ENCODE measurements at regions not wholly inside any gene's neighbourhood (a gene's known extent, or its start where the extent isn't known, plus 50 kb on each side); places are given as distances from the start of the nearest gene placed in this dataset.

DNA sequence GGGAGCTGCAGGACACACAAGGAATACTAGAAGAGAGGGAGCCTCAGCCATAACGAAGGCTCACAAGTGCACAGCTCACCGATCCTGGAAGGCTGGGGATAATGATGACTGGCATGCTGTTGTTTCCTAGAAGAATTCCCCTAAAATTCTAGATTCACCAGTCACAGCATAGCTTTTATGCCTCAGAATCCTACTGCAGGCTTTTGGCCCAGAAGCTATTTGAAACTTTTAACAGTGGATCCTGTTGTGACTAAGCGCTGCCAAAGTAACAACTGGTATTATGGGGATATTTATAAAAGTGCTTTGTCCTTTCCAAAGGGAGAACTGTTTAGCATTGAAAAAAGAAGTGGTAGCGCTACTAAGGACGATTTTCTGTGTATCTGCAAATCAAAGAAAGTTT is 214.1 kb upstream of the PELI2 start:
- no peaks in the 10 kb centered on the region for H3K4me1 ChIP-seq (ENCODE audit: insufficient read depth, low read length, poor library complexity, severe bottlenecking)
- H3K27ac ChIP-seq (ENCODE audit: low read depth, low read length, poor library complexity, severe bottlenecking): no peak overlapping the region
- DNase-seq (ENCODE audit: low spot score): no peak
- CTCF ChIA-PET: no interaction called here
- H3K9me3 ChIP-seq (ENCODE audit: low read depth, low read length, poor library complexity, severe bottlenecking): no peaks in the 10 kb centered on the region
- no TSS peak for BruUV-seq (replicated peaks)
- intact Hi-C loops (cut with micrococcal nuclease; ENCODE audit: unreplicated experiment): no loop called here
- TF ChIP-seq, protein P1, sequence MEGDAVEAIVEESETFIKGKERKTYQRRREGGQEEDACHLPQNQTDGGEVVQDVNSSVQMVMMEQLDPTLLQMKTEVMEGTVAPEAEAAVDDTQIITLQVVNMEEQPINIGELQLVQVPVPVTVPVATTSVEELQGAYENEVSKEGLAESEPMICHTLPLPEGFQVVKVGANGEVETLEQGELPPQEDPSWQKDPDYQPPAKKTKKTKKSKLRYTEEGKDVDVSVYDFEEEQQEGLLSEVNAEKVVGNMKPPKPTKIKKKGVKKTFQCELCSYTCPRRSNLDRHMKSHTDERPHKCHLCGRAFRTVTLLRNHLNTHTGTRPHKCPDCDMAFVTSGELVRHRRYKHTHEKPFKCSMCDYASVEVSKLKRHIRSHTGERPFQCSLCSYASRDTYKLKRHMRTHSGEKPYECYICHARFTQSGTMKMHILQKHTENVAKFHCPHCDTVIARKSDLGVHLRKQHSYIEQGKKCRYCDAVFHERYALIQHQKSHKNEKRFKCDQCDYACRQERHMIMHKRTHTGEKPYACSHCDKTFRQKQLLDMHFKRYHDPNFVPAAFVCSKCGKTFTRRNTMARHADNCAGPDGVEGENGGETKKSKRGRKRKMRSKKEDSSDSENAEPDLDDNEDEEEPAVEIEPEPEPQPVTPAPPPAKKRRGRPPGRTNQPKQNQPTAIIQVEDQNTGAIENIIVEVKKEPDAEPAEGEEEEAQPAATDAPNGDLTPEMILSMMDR (conservative IDR thresholded peaks at IDR 0.05; ENCODE audit: low read depth, low read length): no peak
- no peak for TF ChIP-seq EZH2 (IDR thresholded peaks at IDR 0.05; ENCODE audit: borderline replicate concordance, low read depth, low read length, poor library complexity, severe bottlenecking)
- H3K4me3 ChIP-seq (ENCODE audit: low read depth, low read length, poor library complexity, severe bottlenecking): no peak overlapping the region
- no peaks in the 10 kb centered on the region for H3K36me3 ChIP-seq (ENCODE audit: insufficient read depth, low read length, poor library complexity, severe bottlenecking)
- H3K27me3 ChIP-seq (replicated peaks; ENCODE audit: insufficient read depth, low read depth, low read length, poor library complexity): no peaks in the 10 kb centered on the region
- POLR2A ChIA-PET (ENCODE audit: low non-redundant PET): interaction anchor here (0.5 kb wide), 1 partner anchor 974 kb away, joined by 5 read pairs; no protein-coding TSS in a partner anchor

DNA sequence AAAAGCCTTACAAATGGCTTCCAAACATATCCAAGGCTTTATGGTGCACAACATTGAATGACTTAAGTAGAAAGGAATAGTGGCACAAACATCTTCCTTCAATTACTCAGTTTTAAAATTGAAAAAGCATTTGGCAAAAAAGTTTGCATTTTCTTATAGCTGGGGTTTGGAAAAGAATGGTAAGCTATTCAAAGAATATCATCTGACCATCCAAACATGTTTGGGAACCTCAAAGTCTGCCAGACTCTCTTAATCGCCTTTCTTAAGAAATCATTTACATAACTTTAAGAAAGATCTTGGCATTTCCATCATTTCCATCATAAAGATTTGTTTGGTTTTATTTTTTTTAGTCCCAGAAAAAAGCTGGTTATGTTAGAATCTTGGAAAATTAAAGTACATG is 210.1 kb upstream of the PELI2 start:
- Histone ChIP-seq H3K9me3 (ENCODE audit: low read depth, low read length, poor library complexity, severe bottlenecking) (no peaks in the 10 kb centered on the region), H3K27ac (ENCODE audit: low read depth, low read length, poor library complexity, severe bottlenecking) (no peak overlapping the region), H3K27me3 (replicated peaks; ENCODE audit: insufficient read depth, low read depth, low read length, poor library complexity) (no peaks in the 10 kb centered on the region), H3K36me3 (ENCODE audit: insufficient read depth, low read length, poor library complexity, severe bottlenecking) (no peaks in the 10 kb centered on the region), H3K4me3 (ENCODE audit: low read depth, low read length, poor library complexity, severe bottlenecking) (no peak overlapping the region), H3K4me1 (ENCODE audit: insufficient read depth, low read length, poor library complexity, severe bottlenecking) (no peaks in the 10 kb centered on the region)
- no TSS peak for BruUV-seq (replicated peaks)
- no peak for TF ChIP-seq EZH2 (IDR thresholded peaks at IDR 0.05; ENCODE audit: borderline replicate concordance, low read depth, low read length, poor library complexity, severe bottlenecking)
- TF ChIP-seq, protein P1 (conservative IDR thresholded peaks at IDR 0.05; ENCODE audit: low read depth, low read length): no peak
- CTCF ChIA-PET: no interaction called here
- intact Hi-C loops (cut with micrococcal nuclease; ENCODE audit: unreplicated experiment): no loop called here
- DNase-seq (ENCODE audit: low spot score): no peak
- POLR2A ChIA-PET (ENCODE audit: low non-redundant PET): no interaction called here

DNA sequence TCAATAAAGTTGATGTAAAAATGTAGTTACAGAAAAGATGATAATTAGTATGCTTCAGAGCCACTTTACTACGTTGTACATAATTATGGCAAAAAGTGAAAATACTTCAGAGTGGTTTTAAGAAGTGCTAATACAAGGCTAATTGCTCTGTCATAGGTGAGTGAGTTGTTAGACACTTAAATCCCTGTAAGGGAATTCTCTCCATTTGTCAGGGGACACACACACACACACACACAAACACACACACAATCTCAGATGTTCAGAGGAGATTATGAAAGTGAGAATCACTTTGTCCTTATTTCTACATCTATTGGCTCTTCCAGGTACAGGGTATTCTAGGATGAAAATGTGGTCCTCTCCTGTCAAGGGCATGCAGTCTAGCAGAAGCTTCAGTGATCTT is 208.3 kb upstream of the PELI2 start:
- Histone ChIP-seq H3K27ac (ENCODE audit: low read depth, low read length, poor library complexity, severe bottlenecking) (no peak overlapping the region), H3K4me3 (ENCODE audit: low read depth, low read length, poor library complexity, severe bottlenecking) (no peak overlapping the region), H3K27me3 (replicated peaks; ENCODE audit: insufficient read depth, low read depth, low read length, poor library complexity) (no peaks in the 10 kb centered on the region), H3K36me3 (ENCODE audit: insufficient read depth, low read length, poor library complexity, severe bottlenecking) (no peaks in the 10 kb centered on the region), H3K4me1 (ENCODE audit: insufficient read depth, low read length, poor library complexity, severe bottlenecking) (no peaks in the 10 kb centered on the region), H3K9me3 (ENCODE audit: low read depth, low read length, poor library complexity, severe bottlenecking) (no peaks in the 10 kb centered on the region)
- DNase-seq (ENCODE audit: low spot score): no peak
- intact Hi-C loops (cut with micrococcal nuclease; ENCODE audit: unreplicated experiment): no loop called here
- ChIA-PET POLR2A (ENCODE audit: low non-redundant PET) (no interaction called here), CTCF (no interaction called here)
- no peak for TF ChIP-seq EZH2 (IDR thresholded peaks at IDR 0.05; ENCODE audit: borderline replicate concordance, low read depth, low read length, poor library complexity, severe bottlenecking)
- TF ChIP-seq, protein P1 (conservative IDR thresholded peaks at IDR 0.05; ENCODE audit: low read depth, low read length): no peak
- no TSS peak for BruUV-seq (replicated peaks)
